ENCODE measurements at regions not wholly inside any gene's neighbourhood (a gene's known extent, or its start where the extent isn't known, plus 50 kb on each side); places are given as distances from the start of the nearest gene placed in this dataset.

- ATAC-seq = no peak
- TF ChIP-seq GABPB1 (CRISPR knock-in tag; IDR thresholded peaks at IDR 0.05) (no peak), ATF3 (CRISPR knock-in tag; conservative IDR thresholded peaks at IDR 0.05) (no peak), TCF7 (CRISPR knock-in tag; IDR thresholded peaks at IDR 0.05; ENCODE audit: low read depth) (no peak), NFATC4 (CRISPR knock-in tag; IDR thresholded peaks at IDR 0.05) (no peak), CDX4 (CRISPR knock-in tag; IDR thresholded peaks at IDR 0.05; ENCODE audit: borderline replicate concordance) (no peak), STAT6 (CRISPR knock-in tag; conservative IDR thresholded peaks at IDR 0.05; ENCODE audit: low read depth) (no peak), OVOL2 (CRISPR knock-in tag; IDR thresholded peaks at IDR 0.05; ENCODE audit: borderline replicate concordance) (no peak), CBFB (CRISPR knock-in tag; IDR thresholded peaks at IDR 0.05; ENCODE audit: low read depth) (no peak), ZNF219 (CRISPR knock-in tag; IDR thresholded peaks at IDR 0.05; ENCODE audit: borderline replicate concordance) (no peak), TEAD1 (CRISPR knock-in tag; IDR thresholded peaks at IDR 0.05) (no peak), IRF2 (CRISPR knock-in tag; IDR thresholded peaks at IDR 0.05; ENCODE audit: borderline replicate concordance, low read depth) (no peak), ZNF317 (CRISPR knock-in tag; IDR thresholded peaks at IDR 0.05; ENCODE audit: borderline replicate concordance, low read depth) (no peak), MYBL2 (CRISPR knock-in tag; IDR thresholded peaks at IDR 0.05) (no peak), ATF1 (CRISPR knock-in tag; IDR thresholded peaks at IDR 0.05) (no peak), NR3C1 (CRISPR knock-in tag; conservative IDR thresholded peaks at IDR 0.05; ENCODE audit: low read depth) (no peak), KAT7 (CRISPR knock-in tag; IDR thresholded peaks at IDR 0.05; ENCODE audit: borderline replicate concordance) (no peak)
- TF ChIP-seq, protein P1, sequence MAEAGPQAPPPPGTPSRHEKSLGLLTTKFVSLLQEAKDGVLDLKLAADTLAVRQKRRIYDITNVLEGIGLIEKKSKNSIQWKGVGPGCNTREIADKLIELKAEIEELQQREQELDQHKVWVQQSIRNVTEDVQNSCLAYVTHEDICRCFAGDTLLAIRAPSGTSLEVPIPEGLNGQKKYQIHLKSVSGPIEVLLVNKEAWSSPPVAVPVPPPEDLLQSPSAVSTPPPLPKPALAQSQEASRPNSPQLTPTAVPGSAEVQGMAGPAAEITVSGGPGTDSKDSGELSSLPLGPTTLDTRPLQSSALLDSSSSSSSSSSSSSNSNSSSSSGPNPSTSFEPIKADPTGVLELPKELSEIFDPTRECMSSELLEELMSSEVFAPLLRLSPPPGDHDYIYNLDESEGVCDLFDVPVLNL (CRISPR knock-in tag; IDR thresholded peaks at IDR 0.05; ENCODE audit: borderline replicate concordance, low read depth) = no peak
- TF ChIP-seq, protein P2, sequence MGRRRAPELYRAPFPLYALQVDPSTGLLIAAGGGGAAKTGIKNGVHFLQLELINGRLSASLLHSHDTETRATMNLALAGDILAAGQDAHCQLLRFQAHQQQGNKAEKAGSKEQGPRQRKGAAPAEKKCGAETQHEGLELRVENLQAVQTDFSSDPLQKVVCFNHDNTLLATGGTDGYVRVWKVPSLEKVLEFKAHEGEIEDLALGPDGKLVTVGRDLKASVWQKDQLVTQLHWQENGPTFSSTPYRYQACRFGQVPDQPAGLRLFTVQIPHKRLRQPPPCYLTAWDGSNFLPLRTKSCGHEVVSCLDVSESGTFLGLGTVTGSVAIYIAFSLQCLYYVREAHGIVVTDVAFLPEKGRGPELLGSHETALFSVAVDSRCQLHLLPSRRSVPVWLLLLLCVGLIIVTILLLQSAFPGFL (CRISPR knock-in tag; IDR thresholded peaks at IDR 0.05; ENCODE audit: borderline replicate concordance) = no peak
- TF ChIP-seq, protein P3, sequence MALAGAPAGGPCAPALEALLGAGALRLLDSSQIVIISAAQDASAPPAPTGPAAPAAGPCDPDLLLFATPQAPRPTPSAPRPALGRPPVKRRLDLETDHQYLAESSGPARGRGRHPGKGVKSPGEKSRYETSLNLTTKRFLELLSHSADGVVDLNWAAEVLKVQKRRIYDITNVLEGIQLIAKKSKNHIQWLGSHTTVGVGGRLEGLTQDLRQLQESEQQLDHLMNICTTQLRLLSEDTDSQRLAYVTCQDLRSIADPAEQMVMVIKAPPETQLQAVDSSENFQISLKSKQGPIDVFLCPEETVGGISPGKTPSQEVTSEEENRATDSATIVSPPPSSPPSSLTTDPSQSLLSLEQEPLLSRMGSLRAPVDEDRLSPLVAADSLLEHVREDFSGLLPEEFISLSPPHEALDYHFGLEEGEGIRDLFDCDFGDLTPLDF (CRISPR knock-in tag; IDR thresholded peaks at IDR 0.05) = no peak
- TF ChIP-seq, protein P4, sequence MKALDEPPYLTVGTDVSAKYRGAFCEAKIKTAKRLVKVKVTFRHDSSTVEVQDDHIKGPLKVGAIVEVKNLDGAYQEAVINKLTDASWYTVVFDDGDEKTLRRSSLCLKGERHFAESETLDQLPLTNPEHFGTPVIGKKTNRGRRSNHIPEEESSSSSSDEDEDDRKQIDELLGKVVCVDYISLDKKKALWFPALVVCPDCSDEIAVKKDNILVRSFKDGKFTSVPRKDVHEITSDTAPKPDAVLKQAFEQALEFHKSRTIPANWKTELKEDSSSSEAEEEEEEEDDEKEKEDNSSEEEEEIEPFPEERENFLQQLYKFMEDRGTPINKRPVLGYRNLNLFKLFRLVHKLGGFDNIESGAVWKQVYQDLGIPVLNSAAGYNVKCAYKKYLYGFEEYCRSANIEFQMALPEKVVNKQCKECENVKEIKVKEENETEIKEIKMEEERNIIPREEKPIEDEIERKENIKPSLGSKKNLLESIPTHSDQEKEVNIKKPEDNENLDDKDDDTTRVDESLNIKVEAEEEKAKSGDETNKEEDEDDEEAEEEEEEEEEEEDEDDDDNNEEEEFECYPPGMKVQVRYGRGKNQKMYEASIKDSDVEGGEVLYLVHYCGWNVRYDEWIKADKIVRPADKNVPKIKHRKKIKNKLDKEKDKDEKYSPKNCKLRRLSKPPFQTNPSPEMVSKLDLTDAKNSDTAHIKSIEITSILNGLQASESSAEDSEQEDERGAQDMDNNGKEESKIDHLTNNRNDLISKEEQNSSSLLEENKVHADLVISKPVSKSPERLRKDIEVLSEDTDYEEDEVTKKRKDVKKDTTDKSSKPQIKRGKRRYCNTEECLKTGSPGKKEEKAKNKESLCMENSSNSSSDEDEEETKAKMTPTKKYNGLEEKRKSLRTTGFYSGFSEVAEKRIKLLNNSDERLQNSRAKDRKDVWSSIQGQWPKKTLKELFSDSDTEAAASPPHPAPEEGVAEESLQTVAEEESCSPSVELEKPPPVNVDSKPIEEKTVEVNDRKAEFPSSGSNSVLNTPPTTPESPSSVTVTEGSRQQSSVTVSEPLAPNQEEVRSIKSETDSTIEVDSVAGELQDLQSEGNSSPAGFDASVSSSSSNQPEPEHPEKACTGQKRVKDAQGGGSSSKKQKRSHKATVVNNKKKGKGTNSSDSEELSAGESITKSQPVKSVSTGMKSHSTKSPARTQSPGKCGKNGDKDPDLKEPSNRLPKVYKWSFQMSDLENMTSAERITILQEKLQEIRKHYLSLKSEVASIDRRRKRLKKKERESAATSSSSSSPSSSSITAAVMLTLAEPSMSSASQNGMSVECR (CRISPR knock-in tag; IDR thresholded peaks at IDR 0.05; ENCODE audit: borderline replicate concordance) = no peak
- Mint-ChIP-seq H3K27ac (no peak overlapping the region), H3K4me1 (no peaks in the 10 kb centered on the region), H3K27me3 (ENCODE audit: low read depth) (no peaks in the 10 kb centered on the region), H3K9me3 (peaks cover 12% of the 10 kb centered on the region), H3K4me3 (no peak overlapping the region), H3K36me3 (no peaks in the 10 kb centered on the region)
- no peak for DNase-seq (ENCODE audit: low spot score)
- POLR2A ChIA-PET = no interaction called here
- CTCF ChIA-PET = no interaction called here
Observed at GRCh38 chr7:124688991-124689390, 76.6 kb downstream of the GPR37 start.

All from WTC11 (cell line).